ENCODE measurements at regions not wholly inside any gene's neighbourhood (a gene's known extent, or its start where the extent isn't known, plus 50 kb on each side); places are given as distances from the start of the nearest gene placed in this dataset.
"Not testable (repeated sequence)": the region's sequence is repeated elsewhere in the genome, so short reads cannot be mapped to it uniquely, and the experiment has no call there.

- DNase-seq = no peak
These were observed 128.2 kb upstream of the SLC44A1 start for GRCh38 chr9:105116052-105116868.

DNA sequence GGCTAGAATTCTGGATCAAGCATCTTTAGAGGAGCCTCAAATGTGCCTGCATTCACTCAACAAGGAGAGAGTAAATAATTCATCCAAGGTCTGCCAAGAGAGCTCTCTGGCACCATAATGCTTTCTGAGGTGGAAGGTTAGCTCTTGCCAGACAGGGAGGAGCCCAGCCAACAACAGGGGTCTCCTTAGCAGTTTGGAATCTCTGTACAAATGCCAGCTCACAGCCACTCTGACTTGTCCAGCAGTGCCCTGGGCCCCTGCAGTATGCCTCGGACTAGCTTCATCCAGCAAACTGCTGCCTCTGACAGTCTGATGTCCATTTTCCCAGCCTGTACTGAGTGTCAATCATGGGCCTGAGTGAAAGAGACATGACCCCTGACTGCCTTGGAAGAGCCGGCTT, 127.2 kb upstream of the SLC44A1 start:
- no peak for DNase-seq

DNA sequence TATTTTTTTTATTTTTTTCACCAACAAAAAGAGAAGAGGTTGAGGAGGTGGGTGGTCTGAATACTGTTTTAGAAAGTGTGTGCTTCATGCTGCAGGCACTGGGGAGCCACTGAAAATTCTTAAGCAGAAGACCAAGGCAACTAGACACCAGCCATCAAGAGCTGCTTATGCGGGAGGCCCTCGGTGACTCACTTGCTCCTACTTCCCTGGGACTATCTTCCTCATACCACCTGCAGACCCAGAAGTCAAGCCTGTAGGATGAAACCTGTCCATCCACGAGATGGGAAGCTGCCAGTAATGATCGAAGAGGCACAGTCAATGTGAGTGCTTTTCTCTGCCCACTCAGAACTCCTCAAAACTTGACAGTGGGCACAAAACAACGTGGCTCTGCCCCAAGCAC, 125.8 kb upstream of the SLC44A1 start:
- DNase-seq = no peak

- no peak for DNase-seq
These were observed 125.3 kb upstream of the SLC44A1 start for GRCh38 chr9:105119156-105119555.

DNA sequence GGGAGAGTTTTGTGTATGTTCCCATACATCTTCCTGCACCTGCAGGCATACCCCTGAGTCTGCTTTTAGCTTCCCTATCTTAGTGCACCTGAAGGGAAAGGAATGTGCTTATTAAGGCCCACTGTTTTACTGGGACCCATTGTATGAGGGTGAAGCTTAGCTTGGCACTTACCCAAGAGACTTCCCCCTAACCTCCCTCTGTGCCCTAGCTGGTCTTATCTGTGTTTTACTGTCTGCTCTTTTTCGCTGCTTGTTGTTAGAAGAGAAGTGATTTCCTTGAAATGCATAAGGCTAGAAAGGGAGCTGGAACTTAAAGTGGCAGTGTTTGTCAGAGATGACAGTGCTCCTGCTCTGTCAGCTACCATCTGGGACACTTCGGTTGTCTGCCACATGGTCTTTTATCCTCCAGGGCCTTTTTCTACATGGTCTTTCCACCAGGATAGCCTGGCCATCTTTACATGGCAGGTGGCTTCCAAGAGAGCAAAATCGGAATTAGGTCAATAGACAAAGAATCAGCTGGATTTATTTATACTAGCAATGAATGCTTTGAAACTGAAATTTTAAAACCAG, 122.5 kb upstream of the SLC44A1 start:
- no peak for DNase-seq

GRCh38 chr9:105124598-105124997, 119.9 kb upstream of the SLC44A1 start:
- not testable (repeated sequence) for DNase-seq

DNA sequence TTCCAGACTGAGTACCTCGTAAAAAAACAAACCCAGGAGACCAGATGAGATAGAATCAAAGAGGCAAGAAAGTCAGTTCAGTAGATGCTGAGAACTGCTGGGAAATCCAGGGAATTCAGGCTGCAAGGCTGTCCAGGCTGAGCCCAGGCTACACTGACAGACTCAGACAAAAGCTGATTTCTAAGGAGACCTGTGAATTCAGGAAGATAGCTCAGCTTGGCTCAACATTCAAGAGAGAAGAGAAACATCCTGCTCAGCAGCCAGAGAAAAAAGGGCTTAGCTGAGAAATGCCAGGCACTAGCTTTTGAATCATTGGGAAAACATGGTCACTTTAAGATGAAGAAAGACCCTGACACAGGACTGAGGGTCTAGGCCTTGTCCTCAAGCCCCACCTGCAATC, 118.2 kb upstream of the SLC44A1 start:
- DNase-seq = no peak

DNA sequence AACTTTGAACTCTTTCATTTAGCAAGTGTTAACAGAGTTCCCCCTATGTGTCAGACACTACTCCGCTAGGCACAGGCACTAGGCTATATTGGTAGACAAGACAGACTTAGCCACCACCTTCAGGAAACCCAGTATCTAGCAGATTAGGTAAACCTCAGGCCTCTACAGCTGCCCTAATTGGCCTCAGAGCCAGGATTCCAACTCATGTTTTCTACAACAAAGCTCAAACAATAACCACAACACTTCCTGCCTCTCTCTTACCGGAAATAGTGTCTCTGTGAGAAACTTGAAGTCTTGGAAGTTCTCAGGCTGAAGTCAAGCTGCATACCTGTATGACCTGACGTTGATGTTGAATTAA, 116.6 kb upstream of the SLC44A1 start:
- peak; percentile 26 for DNase-seq

DNA sequence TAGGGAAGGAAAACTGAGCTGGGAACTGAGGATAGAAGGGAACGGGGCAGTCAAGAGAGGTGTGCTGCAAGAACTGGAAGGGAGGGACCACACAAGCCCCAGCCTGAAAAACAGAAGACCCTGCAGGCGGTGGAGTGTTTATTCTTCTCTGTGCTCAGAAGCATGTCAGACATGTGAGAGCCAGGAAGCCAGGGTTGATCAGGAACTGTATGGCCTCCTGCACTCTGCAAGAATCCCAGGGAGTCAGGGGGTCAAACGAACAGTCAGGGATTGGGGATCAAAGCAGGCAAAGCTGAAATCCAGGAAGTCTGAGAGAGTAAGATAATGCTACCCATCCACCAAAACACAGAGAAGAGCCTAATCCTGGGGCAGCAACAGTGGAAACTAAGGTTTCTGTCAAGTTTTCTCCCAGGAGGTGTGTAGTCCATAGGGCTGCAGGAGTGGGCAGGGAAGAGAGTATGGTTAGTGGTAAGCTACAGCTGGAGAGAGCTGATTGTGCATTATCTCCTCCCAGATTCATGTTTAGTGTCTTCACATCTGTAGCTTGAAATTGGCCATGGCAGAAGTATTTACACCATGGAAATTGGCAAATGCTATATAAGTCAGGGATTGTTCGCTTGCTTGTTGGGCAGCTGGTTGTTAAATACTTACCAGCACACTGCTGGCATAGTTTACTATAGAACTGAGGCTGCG, 115.4 kb upstream of the SLC44A1 start:
- no peak for DNase-seq

DNA sequence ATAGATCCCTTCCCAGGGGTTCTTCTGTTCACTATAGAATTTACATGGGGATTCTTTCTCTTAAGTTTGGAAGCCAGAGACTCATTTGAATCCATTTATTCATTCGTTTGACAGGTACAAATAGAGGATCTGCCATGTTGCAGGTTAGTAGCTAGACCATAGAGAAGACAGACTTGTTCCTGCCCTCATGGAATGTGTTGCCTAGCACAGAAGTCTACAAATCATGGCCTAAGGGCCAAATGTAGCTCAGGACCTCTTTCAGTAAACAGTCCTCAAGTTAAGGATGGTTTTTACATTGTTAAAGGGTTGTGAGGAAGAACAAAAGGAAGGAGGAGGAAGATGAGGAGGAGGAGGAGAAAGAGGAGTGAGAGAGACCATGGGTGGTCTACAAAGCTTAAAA, 114.7 kb upstream of the SLC44A1 start:
- no peak for DNase-seq

- DNase-seq = no peak
These were observed 112.5 kb upstream of the SLC44A1 start for GRCh38 chr9:105131981-105132380.

GRCh38 chr9:105132606-105133005, 111.8 kb upstream of the SLC44A1 start:
- DNase-seq = no peak

DNA sequence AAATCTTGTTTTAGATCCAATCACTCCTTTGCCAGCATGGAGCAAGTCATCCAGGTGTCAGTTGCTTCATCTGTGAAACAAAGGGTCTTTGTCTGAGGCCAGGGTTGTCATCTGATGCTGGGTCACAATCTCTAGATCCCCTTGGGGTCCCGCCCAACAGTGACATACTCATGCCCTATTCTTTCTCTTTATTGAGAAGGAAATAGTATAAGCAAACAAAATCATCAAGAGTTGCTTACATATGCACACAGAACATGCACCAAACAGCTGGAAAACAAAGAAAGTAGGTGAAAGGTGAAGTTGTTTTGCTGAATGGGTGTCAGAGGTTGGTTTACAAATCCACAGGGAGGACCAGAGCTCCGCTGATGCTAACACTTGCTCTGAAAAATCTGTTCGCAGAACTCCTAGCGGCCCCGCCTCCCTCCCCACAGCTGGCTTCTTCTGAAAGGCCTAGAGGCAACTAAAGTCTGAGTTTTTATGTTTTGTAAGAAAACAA, 106.1 kb upstream of the SLC44A1 start:
- DNase-seq = no peak

GRCh38 chr9:105141146-105141975, 103.1 kb upstream of the SLC44A1 start:
- no peak for DNase-seq

DNA sequence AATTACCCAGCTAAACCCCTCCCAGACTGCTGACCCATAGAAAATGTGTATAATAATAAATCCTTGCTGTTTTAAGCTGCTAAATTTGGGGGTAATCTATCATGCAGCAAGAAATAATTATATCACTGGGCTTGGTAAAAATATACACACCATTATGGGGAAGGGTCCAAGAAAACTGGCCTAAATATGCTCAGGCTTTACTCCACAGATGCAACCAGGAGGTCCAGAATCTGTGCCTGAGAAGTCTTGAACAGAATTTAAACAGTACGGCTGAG, 102.5 kb upstream of the SLC44A1 start:
- DNase-seq = no peak

DNA sequence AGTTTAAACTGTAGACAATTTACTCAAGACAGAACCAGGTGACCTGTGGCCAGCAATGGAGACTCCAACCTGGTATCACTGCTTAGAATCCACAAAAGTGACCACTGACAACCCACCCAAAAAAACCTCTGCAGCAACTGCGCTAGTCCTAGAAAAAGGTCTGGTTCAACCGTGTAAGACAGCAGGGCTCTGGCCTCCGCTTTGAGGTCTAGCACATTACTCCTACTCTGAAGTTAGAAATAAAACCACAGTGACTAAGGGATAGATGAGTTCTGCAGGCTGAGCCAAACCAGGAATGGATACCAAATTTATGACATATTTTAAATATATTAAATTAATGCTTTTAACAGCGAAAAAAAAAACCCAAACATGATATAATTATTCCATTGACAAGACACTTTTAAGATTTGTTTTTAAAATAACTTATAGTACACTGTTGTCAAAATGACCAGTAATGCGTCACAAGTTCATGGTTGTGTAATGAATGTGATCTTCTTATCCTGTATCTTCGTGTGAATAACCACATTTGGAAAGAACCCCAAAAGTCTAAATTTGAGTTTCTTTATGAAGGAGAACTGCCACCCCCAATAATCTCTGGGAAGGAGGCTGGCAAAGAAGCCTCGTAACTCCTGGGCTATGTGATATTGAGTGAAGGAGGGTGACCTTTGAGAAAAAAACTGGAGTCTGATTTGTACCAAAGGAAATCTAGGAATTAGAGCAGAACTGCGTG, 101.9 kb upstream of the SLC44A1 start:
- no peak for DNase-seq

- DNase-seq = no peak
These were observed 101.4 kb upstream of the SLC44A1 start for GRCh38 chr9:105143136-105143430.

DNA sequence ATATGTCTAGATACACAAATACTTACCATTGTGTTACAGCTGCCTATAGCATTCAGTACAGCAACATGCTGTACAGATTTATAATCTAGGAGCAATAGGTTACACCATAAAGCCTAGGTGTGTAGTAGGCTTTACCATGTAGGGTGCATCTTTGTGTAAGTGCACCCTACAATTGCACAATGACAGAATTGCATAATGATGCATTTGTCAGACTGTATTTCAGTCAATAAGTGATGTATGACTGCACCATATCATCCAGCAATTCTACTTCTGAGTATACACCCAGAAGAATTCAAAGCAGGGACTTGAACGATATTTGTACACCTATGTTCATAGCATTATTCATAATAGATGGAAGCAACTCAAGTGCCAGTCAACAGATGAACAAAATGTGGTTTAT, 100.4 kb upstream of the SLC44A1 start:
- no peak for DNase-seq

GRCh38 chr9:105144841-105145240, 99.6 kb upstream of the SLC44A1 start:
- no peak for DNase-seq

DNA sequence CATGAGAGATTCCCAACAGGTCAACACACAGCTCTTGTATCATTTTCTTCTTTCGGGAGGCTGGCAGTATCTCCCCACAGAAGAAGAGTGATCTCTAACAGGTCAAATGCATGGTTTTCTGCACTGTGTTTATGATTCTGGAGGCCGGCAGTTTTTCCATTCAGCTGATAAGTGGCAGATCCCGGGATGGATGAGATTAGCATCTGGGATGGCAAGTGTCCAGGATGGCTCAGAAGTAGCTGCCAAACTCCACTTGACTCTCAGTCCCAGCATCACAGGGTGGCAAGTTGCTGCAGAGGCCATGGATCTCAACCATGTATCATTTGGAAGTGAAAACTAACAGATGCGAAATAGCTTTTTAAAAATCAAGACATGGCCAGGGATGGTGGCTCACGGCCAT, 97.8 kb upstream of the SLC44A1 start:
- DNase-seq = no peak

DNA sequence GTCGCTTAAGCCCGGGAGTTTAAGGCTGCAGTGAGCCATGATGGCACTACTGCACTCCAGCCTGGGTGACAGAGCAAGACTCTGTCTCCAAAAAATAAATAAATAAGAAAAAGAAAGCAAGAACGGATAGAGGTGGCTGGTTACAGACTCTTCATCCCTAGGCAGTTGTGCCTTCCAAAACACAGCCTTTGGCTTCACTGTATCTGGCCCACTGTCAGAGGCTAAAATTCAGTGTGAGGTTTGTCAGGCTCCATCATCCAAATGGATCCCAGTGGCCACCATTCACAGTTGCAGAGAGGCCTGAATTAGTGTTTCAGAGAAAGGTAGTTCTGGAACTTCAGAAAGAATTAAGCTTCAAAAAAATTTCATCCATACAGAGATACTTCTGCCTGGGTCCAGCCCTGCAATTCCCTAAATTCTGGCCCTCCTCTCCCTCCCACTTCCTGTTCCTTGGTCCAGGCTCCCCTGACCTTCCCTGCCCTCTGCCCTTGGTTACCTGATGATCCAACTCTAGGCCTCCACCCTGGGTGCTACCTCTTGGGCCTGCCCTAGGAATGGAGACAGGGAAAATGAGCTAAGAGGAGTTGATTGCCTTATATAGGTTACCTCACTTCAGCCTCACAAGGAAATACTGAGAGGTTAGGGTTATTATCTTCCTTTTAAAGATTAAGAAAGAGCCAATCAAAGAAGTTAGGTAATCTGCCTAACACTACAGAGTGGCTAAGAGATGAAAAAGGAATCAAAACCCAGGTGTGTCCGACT, 97.2 kb upstream of the SLC44A1 start:
- DNase-seq = no peak

DNA sequence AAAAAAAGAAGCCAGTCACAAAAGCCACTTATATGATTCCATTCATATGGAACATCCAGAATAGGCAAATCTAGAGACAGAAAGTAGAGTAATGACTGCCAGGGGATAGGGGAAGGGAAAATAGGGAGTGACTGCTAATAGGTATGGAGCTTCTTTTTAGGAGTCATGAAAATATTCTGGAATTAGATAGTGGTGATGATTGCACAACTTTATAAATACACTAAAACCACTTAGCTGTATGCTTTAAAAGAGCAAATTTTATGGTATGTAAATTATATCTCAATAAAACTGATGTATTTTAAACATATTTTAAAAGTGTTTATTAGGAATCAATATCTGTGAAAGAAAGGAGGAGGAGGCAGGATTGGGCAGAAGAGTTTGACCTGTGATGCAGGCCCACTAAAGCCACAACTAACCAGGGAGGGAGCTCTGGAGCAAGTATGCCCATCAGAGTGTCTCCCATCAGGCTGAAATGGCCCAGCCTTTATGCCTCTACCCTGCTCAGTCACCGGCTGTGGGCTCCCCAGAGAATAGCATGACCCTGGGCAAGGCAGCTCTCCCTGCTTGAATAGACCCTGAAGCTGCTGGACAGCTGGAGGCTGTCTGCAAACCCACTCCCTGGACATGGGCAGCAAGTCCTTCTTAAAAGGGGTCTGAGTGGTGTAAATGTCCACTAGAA, 96.0 kb upstream of the SLC44A1 start:
- DNase-seq = no peak

Data from activated T-cell treated with anti-CD3 and anti-CD28 coated beads for 4 hours (primary cell).